Coronary artery (tissue), 2 donors: ENCODE measurements at regions not wholly inside any gene's neighbourhood (a gene's known extent, or its start where the extent isn't known, plus 50 kb on each side); places are given as distances from the start of the nearest gene placed in this dataset.

Experiments
- DNase-seq: peaks from one replicate; pipeline ENCODE4 v3.0.0-alpha.2; 2017; ENCODE audit warnings: low spot score
- H3K27ac ChIP-seq, 2 donors: fragments of 200-600 bp; sonication (generic); one replicate each; pipeline ENCODE4 v1.5.1; 2016 to 2019
- H3K4me3 ChIP-seq: fragments of 200-600 bp; sonication (generic); 2 replicates; pipeline ENCODE4 v1.5.1; 2016; ENCODE audit warnings: mild to moderate bottlenecking, moderate library complexity
- CTCF ChIP-seq: fragments of 200-600 bp; sonication (generic); IDR thresholded peaks from one replicate; pipeline ENCODE4 v1.5.1; 2019; ENCODE audit warnings: antibody characterized with exemption

GRCh38 chr15:38823263-38823662 is 258.6 kb upstream of the RASGRP1 start:
- no peak for DNase-seq
- Histone ChIP-seq H3K4me3 (no peak overlapping the region), H3K27ac (no peak overlapping the region)
- TF ChIP-seq CTCF = no peak

- no peak overlapping the region for H3K27ac ChIP-seq
- TF ChIP-seq CTCF = no peak
- no peak for DNase-seq
- no peak overlapping the region for H3K4me3 ChIP-seq
Measured at GRCh38 chr15:38824719-38825118, 260.1 kb upstream of the RASGRP1 start.

GRCh38 chr15:38826880-38827279 is 262.3 kb upstream of the RASGRP1 start:
- TF ChIP-seq CTCF = no peak
- DNase-seq = no peak
- Histone ChIP-seq H3K4me3 (no peak overlapping the region), H3K27ac (no peak overlapping the region)

GRCh38 chr15:38828031-38828532 is 263.5 kb upstream of the RASGRP1 start:
- no peak overlapping the region for H3K4me3 ChIP-seq
- TF ChIP-seq CTCF = no peak
- no peak for DNase-seq
- no peak overlapping the region for H3K27ac ChIP-seq

- no peak for TF ChIP-seq CTCF
- DNase-seq = no peak
- no peak overlapping the region for H3K4me3 ChIP-seq
- H3K27ac ChIP-seq = no peak overlapping the region
Measured at GRCh38 chr15:38829086-38829485, 264.5 kb upstream of the RASGRP1 start.

GRCh38 chr15:38842226-38842625 is 277.6 kb upstream of the RASGRP1 start:
- no peak overlapping the region for H3K27ac ChIP-seq
- H3K4me3 ChIP-seq = no peak overlapping the region
- DNase-seq = no peak
- TF ChIP-seq CTCF = no peak

- no peak for DNase-seq
Measured at GRCh38 chr15:38843051-38843501, 278.5 kb upstream of the RASGRP1 start.

More at GRCh38 chr15:38843051-38843501, 278.5 kb upstream of the RASGRP1 start:
- Histone ChIP-seq H3K4me3 (no peak overlapping the region), H3K27ac (no peak overlapping the region)
- TF ChIP-seq CTCF = no peak
